Effector memory CD8-positive, alpha-beta T cell (primary cell): ENCODE measurements at regions not wholly inside any gene's neighbourhood (a gene's known extent, or its start where the extent isn't known, plus 50 kb on each side); places are given as distances from the start of the nearest gene placed in this dataset.

Source experiments
- ATAC-seq: fragments of 150-1000 bp; cut with Tn5 transposase; replicated peaks from 2 replicates; pipeline ENCODE4 v1.10.0; 2021; ENCODE audit warnings: mild to moderate bottlenecking, moderate library complexity
- DNase-seq, 3 experiments: peaks; one replicate each; pipeline ENCODE4 v3.0.0; 2021
- H3K27ac Mint-ChIP-seq, 2 donors: one replicate each; pipeline ENCODE4 v1.8.0; 2022; ENCODE audit warnings: mild to moderate bottlenecking in 2 of 2, mixed read lengths in 2 of 2, moderate library complexity in 2 of 2
- H3K27me3 Mint-ChIP-seq, 2 donors: one replicate each; pipeline ENCODE4 v1.8.0; 2022; ENCODE audit warnings: mixed read lengths in 2 of 2
- H3K36me3 Mint-ChIP-seq: one replicate; pipeline ENCODE4 v1.8.0; 2022; ENCODE audit warnings: mild to moderate bottlenecking, moderate library complexity, mixed read lengths; ENCODE audit not compliant: insufficient read depth
- H3K4me1 Mint-ChIP-seq, 2 donors: one replicate each; pipeline ENCODE4 v1.8.0; 2022; ENCODE audit warnings: low read depth in 2 of 2, mixed read lengths in 2 of 2
- H3K4me3 Mint-ChIP-seq, 2 donors: one replicate each; pipeline ENCODE4 v1.8.0; 2022; ENCODE audit warnings: mild to moderate bottlenecking in 2 of 2, mixed read lengths in 2 of 2, moderate library complexity in 2 of 2
- H3K9me3 Mint-ChIP-seq, 2 donors: one replicate each; pipeline ENCODE4 v1.8.0; 2022; ENCODE audit warnings: mixed read lengths in 2 of 2

DNA sequence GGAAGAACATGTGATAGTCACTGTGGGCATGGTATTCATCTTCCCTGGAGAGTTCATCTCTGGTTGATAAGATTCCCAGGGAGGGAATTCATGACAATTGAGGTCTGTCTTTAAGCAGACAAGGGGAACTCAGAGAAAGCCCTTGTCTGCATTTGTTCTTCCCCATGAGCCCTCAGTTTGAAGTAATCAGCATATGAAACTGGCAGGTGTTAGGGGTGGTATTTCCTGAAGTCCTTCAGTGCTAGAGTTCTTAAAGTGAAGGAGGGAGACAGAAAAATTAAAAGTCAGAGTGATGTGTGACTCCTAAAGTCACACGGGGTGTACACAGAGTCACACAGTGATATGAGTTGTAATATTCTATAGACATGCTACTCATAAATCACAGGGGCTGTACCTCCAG, 60.6 kb upstream of the SYK start:
- Mint-ChIP-seq H3K9me3 (peaks cover 0 to 3% of the 10 kb centered on the region in 2 donors), H3K27ac (no peak overlapping the region), H3K27me3 (peaks cover 0 to 18% of the 10 kb centered on the region in 2 donors), H3K4me1 (no peaks in the 10 kb centered on the region), H3K36me3 (no peaks in the 10 kb centered on the region), H3K4me3 (no peak overlapping the region)
- no peak for DNase-seq
- ATAC-seq: no peak

DNA sequence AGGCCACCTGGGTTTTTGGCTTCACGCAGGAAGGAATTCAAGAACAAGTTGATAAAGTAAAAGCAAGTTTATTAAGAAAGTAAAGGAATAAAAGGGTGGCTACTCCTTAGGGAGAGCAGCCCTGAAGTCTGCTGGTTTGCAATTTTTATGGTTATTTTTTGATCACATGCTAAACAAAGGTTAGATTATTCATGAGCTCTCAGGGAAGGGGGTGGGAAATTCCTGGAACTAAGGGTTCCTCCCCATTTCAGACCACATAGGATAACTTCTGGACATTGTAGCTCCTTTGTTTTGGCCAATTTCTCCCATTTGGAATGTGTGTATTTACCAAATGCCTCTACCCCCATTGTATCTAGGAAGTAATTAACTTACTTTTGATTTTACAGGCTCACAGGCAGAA, 63.9 kb upstream of the SYK start:
- H3K36me3 Mint-ChIP-seq: no peaks in the 10 kb centered on the region
- no peak overlapping the region for H3K27ac Mint-ChIP-seq

GRCh38 chr9:90735952-90736351, 65.7 kb upstream of the SYK start:
- Mint-ChIP-seq H3K9me3 (peaks cover 0 to 3% of the 10 kb centered on the region in 2 donors), H3K27ac (no peak overlapping the region), H3K4me3 (no peak overlapping the region), H3K36me3 (no peaks in the 10 kb centered on the region), H3K27me3 (peaks cover 11% of the 10 kb centered on the region in 2 donors), H3K4me1 (no peaks in the 10 kb centered on the region)
- ATAC-seq (no peak), DNase-seq (no peak)

More for the DNA sequence above, 63.9 kb upstream of the SYK start:
- Mint-ChIP-seq H3K27me3 (peaks cover 0 to 6% of the 10 kb centered on the region in 2 donors), H3K4me3 (no peak overlapping the region), H3K9me3 (peaks cover 0 to 3% of the 10 kb centered on the region in 2 donors), H3K4me1 (no peaks in the 10 kb centered on the region)
- ATAC-seq: no peak
- no peak for DNase-seq

DNA sequence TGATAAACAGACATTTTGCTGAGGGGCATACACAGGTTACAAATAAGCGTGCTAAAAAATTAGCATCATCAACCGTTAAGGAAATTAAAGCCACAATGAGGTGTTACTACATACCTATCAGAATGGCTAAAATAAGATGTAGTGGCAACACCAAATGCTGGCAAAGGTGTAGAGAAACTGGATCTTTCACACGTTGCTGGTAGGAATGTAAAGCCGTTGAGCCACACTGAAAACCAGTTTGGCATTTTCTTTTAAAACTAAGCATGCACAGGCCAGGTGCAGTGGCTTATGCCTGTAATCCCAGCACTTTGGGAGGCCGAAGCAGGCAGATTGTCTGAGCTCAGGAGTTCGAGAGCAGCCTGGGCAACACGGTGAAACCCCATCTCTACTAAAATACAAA, 67.0 kb upstream of the SYK start:
- Mint-ChIP-seq H3K27me3 (peaks cover 11 to 21% of the 10 kb centered on the region in 2 donors), H3K27ac (no peak overlapping the region)

GRCh38 chr9:90729351-90729750, 72.3 kb upstream of the SYK start:
- ATAC-seq (no peak), DNase-seq (no peak)

More for the DNA sequence above, 67.0 kb upstream of the SYK start:
- Mint-ChIP-seq H3K4me1 (no peaks in the 10 kb centered on the region), H3K9me3 (no peaks in the 10 kb centered on the region), H3K4me3 (no peak overlapping the region), H3K36me3 (no peaks in the 10 kb centered on the region)
- DNase-seq (no peak), ATAC-seq (no peak)

GRCh38 chr9:90727488-90727887, 74.1 kb upstream of the SYK start:
- no peaks in the 10 kb centered on the region for H3K4me1 Mint-ChIP-seq
- DNase-seq (no peak), ATAC-seq (no peak)
- no peak overlapping the region for H3K4me3 Mint-ChIP-seq
- H3K36me3 Mint-ChIP-seq: no peaks in the 10 kb centered on the region
- H3K9me3 Mint-ChIP-seq: no peaks in the 10 kb centered on the region
- peaks cover 18 to 56% of the 10 kb centered on the region in 2 donors for H3K27me3 Mint-ChIP-seq
- no peak overlapping the region for H3K27ac Mint-ChIP-seq

More at GRCh38 chr9:90729351-90729750, 72.3 kb upstream of the SYK start:
- Mint-ChIP-seq H3K4me1 (no peaks in the 10 kb centered on the region), H3K27ac (no peak overlapping the region), H3K4me3 (no peak overlapping the region), H3K9me3 (no peaks in the 10 kb centered on the region), H3K27me3 (peaks cover 18 to 40% of the 10 kb centered on the region in 2 donors), H3K36me3 (no peaks in the 10 kb centered on the region)

DNA sequence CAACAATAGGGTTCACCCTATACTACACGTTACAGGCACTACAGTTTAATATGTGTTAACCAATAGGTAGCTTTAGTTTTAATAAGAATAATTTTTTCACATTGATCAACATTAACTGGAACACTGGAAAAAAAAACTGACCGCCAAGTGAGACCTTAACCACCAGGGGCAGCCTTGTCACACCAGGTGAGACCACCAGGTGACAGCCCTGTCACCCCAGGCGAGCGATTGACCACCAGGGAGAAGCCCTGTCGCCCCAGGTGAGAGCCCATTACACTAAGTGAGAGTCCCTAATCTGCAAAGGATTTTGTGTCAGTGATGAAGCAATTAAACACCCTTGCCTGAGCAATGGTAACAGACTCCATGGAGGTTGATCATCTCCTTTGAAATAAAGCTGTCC, 75.4 kb upstream of the SYK start:
- ATAC-seq: no peak
- H3K36me3 Mint-ChIP-seq: no peaks in the 10 kb centered on the region
- no peak for DNase-seq
- H3K27ac Mint-ChIP-seq: no peak overlapping the region
- H3K27me3 Mint-ChIP-seq: peaks cover 9 to 48% of the 10 kb centered on the region in 2 donors
- no peaks in the 10 kb centered on the region for H3K4me1 Mint-ChIP-seq
- no peaks in the 10 kb centered on the region for H3K9me3 Mint-ChIP-seq
- no peak overlapping the region for H3K4me3 Mint-ChIP-seq

DNA sequence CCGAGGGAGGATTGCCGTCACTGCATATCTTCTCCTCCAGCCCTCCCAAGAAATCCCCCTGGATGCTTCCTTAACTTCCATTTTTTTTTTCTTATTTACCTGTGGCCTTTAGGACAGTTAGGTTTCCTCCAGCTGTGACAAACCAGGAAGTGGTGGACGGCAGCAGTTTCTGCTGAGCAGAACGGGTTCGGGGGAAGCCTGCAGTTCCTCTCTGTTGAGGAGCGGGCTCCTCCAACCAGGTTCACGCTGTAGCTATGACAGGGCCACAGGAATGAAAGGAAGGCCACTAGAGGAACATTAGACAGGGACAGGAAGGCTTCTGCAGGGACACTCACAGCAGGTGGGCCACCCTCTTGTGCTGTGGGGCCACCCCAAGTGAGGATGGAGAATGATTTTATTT, 76.7 kb upstream of the SYK start:
- no peak for ATAC-seq
- Mint-ChIP-seq H3K27ac (no peak overlapping the region), H3K27me3 (peaks cover 7 to 37% of the 10 kb centered on the region in 2 donors), H3K4me3 (no peak overlapping the region), H3K36me3 (no peaks in the 10 kb centered on the region), H3K9me3 (no peaks in the 10 kb centered on the region), H3K4me1 (no peaks in the 10 kb centered on the region)
- DNase-seq: no peak

GRCh38 chr9:90724112-90724511, 77.5 kb upstream of the SYK start:
- H3K36me3 Mint-ChIP-seq: no peaks in the 10 kb centered on the region

GRCh38 chr9:90722071-90722470, 79.4 kb upstream of the DIRAS2 start:
- Mint-ChIP-seq H3K4me3 (no peak overlapping the region), H3K27ac (no peak overlapping the region), H3K4me1 (no peaks in the 10 kb centered on the region), H3K27me3 (peaks cover 18 to 59% of the 10 kb centered on the region in 2 donors), H3K9me3 (no peaks in the 10 kb centered on the region), H3K36me3 (no peaks in the 10 kb centered on the region)
- no peak for ATAC-seq
- no peak for DNase-seq

More at GRCh38 chr9:90724112-90724511, 77.5 kb upstream of the SYK start:
- H3K27me3 Mint-ChIP-seq: peaks cover 7 to 45% of the 10 kb centered on the region in 2 donors
- ATAC-seq (no peak), DNase-seq (no peak)
- H3K27ac Mint-ChIP-seq: no peak overlapping the region
- no peaks in the 10 kb centered on the region for H3K4me1 Mint-ChIP-seq
- no peak overlapping the region for H3K4me3 Mint-ChIP-seq
- no peaks in the 10 kb centered on the region for H3K9me3 Mint-ChIP-seq

DNA sequence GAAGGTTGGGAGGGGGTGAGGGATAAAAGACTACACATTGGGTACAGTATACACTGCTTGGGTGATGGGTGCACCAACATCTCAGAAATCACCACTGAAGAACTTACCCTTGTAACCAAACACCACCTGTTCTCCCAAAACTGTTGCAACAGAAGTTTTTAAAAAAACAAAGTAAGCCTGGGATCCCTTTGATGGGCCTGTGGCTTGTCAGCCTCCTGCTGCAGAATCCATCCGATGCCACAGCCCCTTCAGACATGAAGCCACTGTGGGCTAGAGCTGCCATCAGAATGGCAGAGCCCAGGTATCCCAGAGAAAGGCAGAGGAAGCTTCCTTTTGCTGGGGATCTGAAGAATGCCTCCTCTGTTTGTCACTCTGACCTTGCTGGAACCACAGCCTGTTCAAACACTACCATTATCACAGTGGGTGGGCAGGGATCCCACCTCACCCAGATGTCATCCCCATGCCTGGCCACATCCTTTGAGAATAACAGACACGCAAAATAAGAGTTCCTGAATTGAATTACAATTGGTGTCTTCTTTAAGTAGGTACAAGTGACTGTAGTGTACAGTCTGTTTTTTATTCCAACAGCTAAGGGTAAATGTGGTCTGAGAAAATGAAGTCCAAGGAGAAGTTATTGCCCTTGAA, 78.1 kb upstream of the DIRAS2 start:
- Mint-ChIP-seq H3K27ac (no peak overlapping the region), H3K4me3 (no peak overlapping the region), H3K36me3 (no peaks in the 10 kb centered on the region), H3K4me1 (no peaks in the 10 kb centered on the region), H3K27me3 (peaks cover 16 to 54% of the 10 kb centered on the region in 2 donors), H3K9me3 (no peaks in the 10 kb centered on the region)
- no peak for DNase-seq
- ATAC-seq: no peak

- no peaks in the 10 kb centered on the region for H3K4me1 Mint-ChIP-seq
- H3K36me3 Mint-ChIP-seq: no peaks in the 10 kb centered on the region
- no peak overlapping the region for H3K27ac Mint-ChIP-seq
- peaks cover 21 to 60% of the 10 kb centered on the region in 2 donors for H3K27me3 Mint-ChIP-seq
- ATAC-seq (no peak), DNase-seq (no peak)
- no peaks in the 10 kb centered on the region for H3K9me3 Mint-ChIP-seq
- H3K4me3 Mint-ChIP-seq: no peak overlapping the region
These were observed 63.6 kb upstream of the DIRAS2 start for GRCh38 chr9:90706230-90706629.

- DNase-seq (no peak), ATAC-seq (no peak)
- H3K9me3 Mint-ChIP-seq: no peaks in the 10 kb centered on the region
- H3K36me3 Mint-ChIP-seq: no peaks in the 10 kb centered on the region
- no peak overlapping the region for H3K4me3 Mint-ChIP-seq
- H3K4me1 Mint-ChIP-seq: no peaks in the 10 kb centered on the region
- H3K27ac Mint-ChIP-seq: no peak overlapping the region
- peaks cover 20 to 59% of the 10 kb centered on the region in 2 donors for H3K27me3 Mint-ChIP-seq
These were observed 59.9 kb upstream of the DIRAS2 start for GRCh38 chr9:90702441-90702955.

DNA sequence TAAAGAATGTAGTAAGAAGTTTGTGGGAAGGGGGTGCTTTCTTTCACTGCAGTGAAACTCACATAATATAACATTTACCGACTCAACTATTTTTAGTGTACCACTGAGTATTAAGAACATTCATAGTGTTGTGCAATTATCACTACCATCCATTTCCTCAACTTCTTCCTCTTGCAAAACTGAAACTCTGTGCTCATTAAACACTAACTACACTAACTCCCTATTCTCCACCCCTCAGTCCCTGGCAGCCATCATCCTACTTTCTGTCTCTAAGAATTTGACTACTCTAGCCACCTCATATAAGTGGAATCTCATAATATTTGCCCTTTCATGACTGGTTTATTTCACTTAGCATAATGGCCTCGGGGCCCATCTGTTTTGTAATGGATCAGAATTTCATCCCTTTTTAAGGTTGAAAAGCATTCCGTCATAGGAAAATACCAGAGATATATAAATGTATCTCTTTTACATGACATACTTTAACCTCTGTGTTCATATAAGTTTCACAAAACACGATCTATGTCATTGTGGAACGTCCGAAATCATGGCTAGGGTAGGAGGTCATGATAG, 56.3 kb upstream of the DIRAS2 start:
- Mint-ChIP-seq H3K4me1 (no peaks in the 10 kb centered on the region), H3K9me3 (no peaks in the 10 kb centered on the region), H3K36me3 (no peaks in the 10 kb centered on the region), H3K27me3 (peaks cover 12 to 32% of the 10 kb centered on the region in 2 donors), H3K4me3 (no peak overlapping the region), H3K27ac (no peak overlapping the region)
- ATAC-seq (no peak), DNase-seq (no peak)
